GM19328 (cell line): ENCODE measurements at regions not wholly inside any gene's neighbourhood (a gene's known extent, or its start where the extent isn't known, plus 50 kb on each side); places are given as distances from the start of the nearest gene placed in this dataset.
"Not testable (repeated sequence)": the region's sequence is repeated elsewhere in the genome, so short reads cannot be mapped to it uniquely, and the experiment has no call there.

ENCODE experiments used
- ATAC-seq: cut with Tn5 transposase; IDR thresholded peaks from one replicate; pipeline ENCODE4 v1.9.1; 2021; ENCODE audit warnings: mild to moderate bottlenecking, moderate library complexity; ENCODE audit not compliant: unreplicated experiment

DNA sequence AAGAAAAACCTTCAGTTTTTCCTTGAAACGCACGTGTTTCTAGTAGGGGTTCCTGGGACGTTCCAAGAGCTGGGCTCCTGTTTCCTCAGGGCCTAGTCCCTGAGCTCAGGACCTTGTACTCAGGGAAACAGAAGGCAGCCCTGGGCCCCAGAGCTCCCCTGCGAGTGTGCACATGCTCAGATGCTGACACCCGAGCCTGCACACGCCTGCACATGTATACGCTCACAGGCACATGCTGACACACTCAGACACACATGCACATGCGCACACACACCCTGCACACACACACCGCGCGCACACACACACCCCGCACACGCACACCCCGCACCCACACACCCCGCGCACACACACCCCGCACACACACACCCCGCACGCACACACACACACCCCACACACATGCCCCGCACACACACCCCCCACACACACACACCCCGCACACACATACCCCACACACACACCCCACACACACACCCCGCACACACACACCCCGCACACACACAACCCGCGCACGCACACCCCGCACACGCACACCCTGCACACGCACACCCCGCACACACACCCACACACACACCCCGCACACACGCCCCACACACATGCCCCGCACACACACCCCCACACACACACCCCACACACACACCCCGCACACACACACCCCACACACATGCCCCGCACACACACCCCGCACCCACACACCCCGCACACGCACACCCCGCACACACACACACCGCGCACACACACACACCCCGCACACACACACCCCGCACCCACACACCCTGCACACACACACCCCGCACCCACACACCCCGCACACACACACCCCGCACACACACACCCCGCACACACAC is 52.2 kb downstream of the CALML3 start:
- no peak for ATAC-seq

DNA sequence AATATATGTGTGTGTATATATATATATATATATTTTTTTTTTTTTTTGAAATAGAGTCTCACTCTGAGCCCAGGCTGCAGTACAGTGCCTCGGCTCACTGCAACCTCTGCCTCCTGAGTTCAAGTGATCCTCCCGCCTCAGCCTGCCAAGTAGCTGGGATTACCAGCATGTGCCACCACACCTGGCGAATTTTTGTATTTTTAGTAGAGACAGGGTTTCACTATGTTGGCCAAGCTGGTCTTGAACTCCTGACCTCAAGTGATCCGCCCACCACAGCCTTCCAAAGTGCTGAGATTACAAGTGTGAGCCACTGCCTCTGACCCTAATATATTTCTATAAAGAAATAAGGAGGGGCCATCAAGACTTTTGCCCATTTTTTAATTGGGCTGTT is 55.3 kb downstream of the CALML3 start:
- ATAC-seq: not testable (repeated sequence)

DNA sequence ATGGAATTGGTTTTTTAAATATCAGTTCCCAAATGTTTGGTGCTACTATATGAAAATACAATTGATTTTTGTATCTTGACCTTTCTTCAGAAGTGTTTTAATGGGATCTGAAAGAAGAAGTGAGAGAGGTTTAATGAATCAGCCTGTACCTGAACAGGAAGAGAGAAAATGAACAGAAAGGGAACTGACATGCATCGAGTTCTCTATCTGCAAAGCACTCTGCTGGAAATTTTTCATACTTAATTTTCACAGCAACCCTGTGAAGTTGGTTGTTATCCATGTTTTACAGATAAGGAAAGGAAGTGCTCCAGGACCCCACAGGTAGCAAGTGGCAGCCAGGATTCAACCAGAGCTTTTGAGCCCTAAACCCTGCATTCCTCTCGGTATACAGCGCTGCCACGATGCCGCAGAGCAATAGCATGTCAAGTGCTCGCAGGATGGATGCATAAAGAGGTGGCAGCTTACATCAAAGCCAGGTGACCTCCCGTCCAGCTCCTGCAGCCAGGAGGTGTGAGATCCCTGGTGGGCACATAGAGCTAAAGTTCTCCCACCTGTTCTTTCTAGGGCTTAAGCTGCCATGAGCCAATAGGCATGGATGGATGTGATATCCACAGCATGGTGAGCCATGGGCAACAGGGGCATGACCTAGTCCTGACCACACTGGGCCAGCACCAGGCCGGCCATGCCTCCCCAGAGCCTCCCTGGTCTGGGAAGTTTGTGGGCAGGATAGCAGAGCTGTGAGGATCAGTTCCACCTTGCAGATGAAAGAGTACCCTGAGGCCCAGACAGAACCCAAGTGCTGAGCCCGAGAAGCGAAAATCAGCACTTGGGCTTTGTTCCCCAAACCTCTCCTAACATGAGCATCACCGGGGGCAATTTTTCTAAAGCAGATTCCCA is 57.2 kb downstream of the CALML3 start:
- peak; percentile 51 for ATAC-seq

DNA sequence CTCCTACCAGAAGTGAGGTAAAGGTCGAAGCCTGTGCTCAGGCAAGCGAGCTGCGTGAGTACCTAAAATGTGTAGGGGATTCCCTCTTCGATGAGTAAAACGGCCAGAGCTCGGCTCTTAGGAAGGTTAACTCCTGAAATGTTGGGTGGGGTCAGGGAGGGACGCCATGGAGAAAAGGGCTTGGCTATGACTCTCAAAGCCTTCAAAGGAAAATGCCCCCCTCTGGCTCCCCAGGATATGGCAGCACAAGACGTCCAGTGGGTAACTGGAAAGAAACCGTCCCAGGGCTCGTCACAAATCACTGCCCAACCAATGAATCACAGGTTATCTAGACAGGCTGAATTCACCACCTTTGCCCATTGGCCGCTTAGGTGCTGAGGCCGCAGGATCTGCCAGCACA is 58.0 kb downstream of the CALML3 start:
- no peak for ATAC-seq

DNA sequence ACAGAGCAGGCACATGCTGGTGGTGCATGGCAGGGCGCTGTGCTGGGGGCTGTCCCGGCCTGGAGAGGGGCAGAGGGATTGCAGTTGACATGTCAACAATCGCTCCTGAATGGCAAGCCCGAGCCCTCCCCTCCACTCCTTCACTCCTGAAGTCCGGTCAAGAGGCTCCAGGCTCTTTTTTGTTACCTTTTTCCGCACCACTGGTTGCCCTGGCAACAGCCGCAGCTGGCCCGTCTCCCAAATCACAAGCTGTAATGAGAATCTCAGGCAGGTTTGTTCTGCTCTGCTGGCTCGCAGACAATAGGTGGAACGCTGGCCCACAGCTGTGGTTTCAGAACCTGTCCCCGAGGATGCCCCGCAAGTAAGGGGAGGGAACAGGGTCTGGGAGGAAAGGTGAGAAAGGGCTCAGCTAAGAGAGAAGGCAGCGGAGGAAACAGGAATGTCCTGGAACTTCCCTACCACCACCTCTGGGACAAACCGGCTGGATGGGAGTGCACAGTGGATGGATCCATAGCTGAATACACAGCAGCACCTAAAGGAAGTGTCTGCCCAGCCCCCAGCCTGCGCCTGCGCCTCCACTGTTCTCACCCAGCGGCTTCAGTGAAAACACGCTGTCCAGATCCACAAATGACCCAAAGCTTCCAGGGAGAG is 58.9 kb downstream of the CALML3 start:
- peak; percentile 37 for ATAC-seq

DNA sequence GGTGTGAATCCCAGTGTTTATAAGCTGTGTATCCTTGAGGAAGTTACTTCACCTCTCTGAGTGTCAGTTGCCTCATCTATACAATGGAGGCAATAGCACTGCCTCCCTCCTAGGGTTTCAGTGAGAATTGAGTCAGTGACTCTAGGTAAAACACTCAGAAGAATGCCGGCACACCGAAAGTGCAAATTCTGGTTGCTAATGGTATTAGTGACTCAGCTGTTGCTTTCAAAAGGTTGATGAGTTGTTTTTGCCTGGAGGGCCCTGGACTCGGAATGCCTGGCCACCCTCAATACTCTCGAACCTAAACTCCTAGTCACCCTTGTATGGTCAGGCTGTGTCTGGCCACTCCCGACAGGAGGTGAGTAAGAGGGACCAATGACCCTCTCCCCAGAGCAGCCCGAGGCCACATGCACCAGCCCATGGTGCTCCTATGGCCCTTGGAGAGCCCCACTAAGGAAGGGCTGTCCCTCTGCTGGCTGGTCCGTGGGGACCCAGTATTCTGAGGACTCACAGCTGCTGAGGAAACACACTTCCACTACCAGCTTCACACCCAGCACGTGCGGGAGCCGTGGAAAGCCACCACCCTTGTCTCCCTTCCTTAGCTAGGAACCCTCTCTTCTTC is 60.2 kb downstream of the CALML3 start:
- peak; percentile 47 for ATAC-seq

DNA sequence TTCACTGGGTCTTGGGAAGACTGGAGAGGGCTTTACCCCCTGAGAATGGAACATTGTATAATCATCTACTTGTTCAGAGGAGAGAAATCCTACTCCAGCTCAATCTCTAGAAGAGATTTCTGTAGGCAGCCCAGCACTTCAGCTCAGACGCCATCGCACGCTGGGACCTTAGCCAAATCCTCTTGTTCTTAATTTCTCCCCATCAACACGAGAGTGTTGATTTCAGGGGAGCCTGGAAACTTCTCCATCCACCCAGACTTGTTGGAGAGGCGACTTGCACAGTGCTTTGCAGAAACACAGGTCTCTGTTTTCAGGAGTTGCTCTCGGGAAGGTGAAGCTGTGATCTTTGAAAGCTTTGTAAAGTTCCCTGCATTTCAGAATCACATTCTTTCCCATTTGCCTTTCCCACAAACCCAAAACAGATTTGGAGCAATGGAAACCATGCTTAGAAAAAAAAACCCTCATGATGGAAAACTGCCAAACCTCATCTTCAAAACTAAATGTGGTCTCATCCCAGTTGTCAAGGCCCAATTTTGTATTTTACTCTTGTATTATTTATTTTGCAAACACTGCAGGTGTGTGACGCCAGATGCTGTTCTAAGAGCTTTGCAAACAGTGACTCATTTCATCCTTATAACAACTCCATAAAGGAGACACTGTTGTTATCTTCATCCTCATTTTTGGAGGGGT is 60.9 kb downstream of the CALML3 start:
- ATAC-seq: no peak

DNA sequence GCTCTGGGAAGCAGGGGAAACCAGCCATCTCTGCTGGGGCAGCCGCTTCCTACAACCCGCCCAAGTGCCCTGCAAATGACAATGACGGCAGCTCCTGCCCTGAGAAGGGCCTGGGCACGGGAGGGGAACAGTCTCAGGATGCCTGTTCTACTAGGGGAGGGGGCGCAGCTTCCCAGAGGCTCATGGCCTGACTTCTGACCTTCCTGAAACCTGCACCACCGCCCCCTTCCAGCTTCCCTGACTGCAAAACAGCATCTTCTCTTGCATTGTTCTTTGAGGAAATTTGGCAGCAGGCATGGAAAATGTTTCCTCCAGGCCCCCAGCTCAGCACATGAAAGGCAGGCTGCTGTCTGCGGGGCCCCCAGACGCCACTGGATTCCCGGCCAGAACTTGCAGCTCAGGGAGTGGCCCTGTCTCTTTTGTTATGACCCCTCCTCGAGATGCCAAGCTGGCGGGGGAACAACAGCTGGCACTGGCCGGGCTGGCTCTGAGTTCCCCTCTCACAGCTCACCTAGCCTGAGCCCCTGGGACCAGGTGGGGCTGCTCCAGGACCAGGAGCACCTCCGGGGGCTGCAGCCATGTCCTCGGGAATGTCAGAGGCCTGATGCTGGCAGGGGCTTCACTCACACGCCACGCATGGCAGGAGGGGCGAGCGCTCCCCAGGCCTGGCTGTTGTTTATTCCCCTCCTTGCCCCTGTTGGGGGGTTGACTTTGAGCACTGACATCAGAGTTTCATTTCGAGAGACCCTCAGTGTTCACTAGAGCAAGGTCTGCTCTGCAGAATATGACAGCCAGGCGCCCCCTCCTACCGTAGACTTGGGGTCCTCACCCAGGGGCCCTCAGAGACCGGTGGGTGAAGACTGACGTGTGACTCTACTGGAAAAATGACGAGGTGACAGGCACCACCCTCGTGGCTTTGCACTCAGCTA is 62.7 kb downstream of the CALML3 start:
- no peak for ATAC-seq

DNA sequence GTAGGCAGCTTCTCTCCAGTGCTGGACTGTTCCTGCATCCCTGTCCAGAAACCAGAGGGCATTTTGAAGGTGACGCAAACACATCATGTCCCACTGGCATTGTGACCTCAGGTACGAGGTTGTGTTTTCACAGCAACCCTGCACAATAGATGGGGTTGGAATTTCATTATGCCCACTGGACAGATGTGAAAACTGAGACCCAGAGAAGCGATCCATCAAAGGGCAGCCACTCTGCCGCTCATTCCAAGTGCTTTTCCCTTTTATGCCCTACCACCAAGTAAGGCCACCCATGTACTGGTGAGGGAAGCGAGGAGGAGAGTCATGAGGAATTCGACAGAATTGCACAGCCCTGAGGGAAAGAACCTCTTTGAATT is 63.3 kb downstream of the CALML3 start:
- ATAC-seq: no peak

DNA sequence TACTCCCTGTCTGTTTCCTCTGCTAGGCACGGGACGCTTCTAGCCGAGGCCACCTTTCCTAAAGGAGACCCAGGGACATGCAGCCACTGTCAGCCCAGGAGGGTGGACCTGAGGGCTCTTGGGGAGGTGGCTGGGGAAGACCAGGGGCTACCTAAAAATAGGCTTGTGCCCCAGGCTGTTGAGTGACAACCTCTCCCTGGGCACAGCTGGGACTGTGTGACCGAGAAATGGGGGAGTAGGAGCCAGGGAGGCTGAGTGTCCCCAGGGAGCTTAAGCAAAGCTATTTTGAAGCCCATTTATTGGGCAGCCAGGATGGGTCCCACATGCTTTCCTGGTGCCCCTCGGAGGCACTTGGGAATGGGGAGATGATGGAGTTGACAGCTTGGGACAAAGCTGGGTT is 63.8 kb downstream of the CALML3 start:
- ATAC-seq: no peak
